ENCODE measurements at regions not wholly inside any gene's neighbourhood (a gene's known extent, or its start where the extent isn't known, plus 50 kb on each side); places are given as distances from the start of the nearest gene placed in this dataset.

- Histone ChIP-seq H2AFZ (ENCODE audit: low read length) (no peak overlapping the region), H3K27me3 (ENCODE audit: control insufficient read depth in 1 of 2, insufficient read depth in 2 of 2, low read length in 2 of 2) (no peaks in the 10 kb centered on the region), H3K9me3 (ENCODE audit: low read length) (no peaks in the 10 kb centered on the region), H3K27ac (ENCODE audit: extremely low read length, insufficient read depth, low read length) (no peak overlapping the region), H3K4me1 (ENCODE audit: insufficient read depth, low read length) (no peaks in the 10 kb centered on the region), H3K4me2 (ENCODE audit: low read depth, low read length) (no peak overlapping the region), H4K20me1 (ENCODE audit: insufficient read depth, low read length) (no peaks in the 10 kb centered on the region), H3K36me3 (replicated peaks in 1 of 2; ENCODE audit: control insufficient read depth in 1 of 2, insufficient read depth in 2 of 2, low read length in 2 of 2) (no peaks in the 10 kb centered on the region), H3K79me2 (ENCODE audit: insufficient read depth, low read length) (no peaks in the 10 kb centered on the region), H3K9ac (ENCODE audit: insufficient read depth, low read depth, low read length) (no peak overlapping the region), H3K4me3 (replicated peaks in 1 of 3; ENCODE audit: insufficient read depth in 1 of 3, low read depth in 2 of 3, low read length in 3 of 3) (no peak overlapping the region)
- POLR2A ChIA-PET: no interaction called here
- ATAC-seq (no peak), FAIRE-seq (no peak), DNase-seq (ENCODE audit: low spot score) (no peak)
- in situ Hi-C loops (cut with HindIII; ENCODE audit: extremely low pct_ligation_motif_present, low pct_unique_long_range_greater_than_20kb) (no loop called here), intact Hi-C loops (cut with micrococcal nuclease; ENCODE audit: unreplicated experiment) (no loop called here)
- no TSS peak for BruUV-seq (replicated peaks)
- 0% methylated on average over 1 of the region's 1 CpG for WGBS (ENCODE audit: low lambda C conversion rate)
- CTCF ChIA-PET (ENCODE audit: low intra/inter-chr PET ratio, low total read pairs): no interaction called here
- no peak for TF ChIP-seq TEAD3 (CRISPR knock-in tag; optimal IDR thresholded peaks at IDR 0.05; ENCODE audit: borderline replicate concordance)
- TF ChIP-seq KDM6A (CRISPR knock-in tag; IDR thresholded peaks at IDR 0.05; ENCODE audit: low read depth): no peak
- no peak for TF ChIP-seq ZNF383 (CRISPR knock-in tag; IDR thresholded peaks at IDR 0.05; ENCODE audit: borderline replicate concordance)
- no peak for TF ChIP-seq ZNF329 (CRISPR knock-in tag; IDR thresholded peaks at IDR 0.05; ENCODE audit: low read depth)
- TF ChIP-seq DBP (CRISPR knock-in tag; IDR thresholded peaks at IDR 0.05; ENCODE audit: not compliant biosample characterization): no peak
- TF ChIP-seq ZNF33B (CRISPR knock-in tag; IDR thresholded peaks at IDR 0.05): no peak
- TF ChIP-seq SETDB1 (CRISPR knock-in tag; IDR thresholded peaks at IDR 0.05; ENCODE audit: borderline replicate concordance): no peak
- no peak for TF ChIP-seq THRA (CRISPR knock-in tag; IDR thresholded peaks at IDR 0.05; ENCODE audit: borderline replicate concordance)
- no peak for TF ChIP-seq REST (IDR thresholded peaks at IDR 0.05; ENCODE audit: borderline replicate concordance in 1 of 2, low read depth in 1 of 2, low read length in 2 of 2)
- TF ChIP-seq TCF7 (IDR thresholded peaks at IDR 0.05; ENCODE audit: low read depth): no peak
- TF ChIP-seq ZNF772 (CRISPR knock-in tag; IDR thresholded peaks at IDR 0.05): no peak
- no peak for TF ChIP-seq MYNN (CRISPR knock-in tag; IDR thresholded peaks at IDR 0.05; ENCODE audit: low read depth)
- TF ChIP-seq ZNF790 (CRISPR knock-in tag; IDR thresholded peaks at IDR 0.05; ENCODE audit: borderline replicate concordance): no peak
- no peak for TF ChIP-seq THAP8 (CRISPR knock-in tag; IDR thresholded peaks at IDR 0.05; ENCODE audit: borderline replicate concordance)
- no peak for TF ChIP-seq CENPT (CRISPR knock-in tag; IDR thresholded peaks at IDR 0.05; ENCODE audit: low read depth)
- no peak for TF ChIP-seq ZFP36L1 (CRISPR knock-in tag; IDR thresholded peaks at IDR 0.05)
- no peak for TF ChIP-seq MIER2 (CRISPR knock-in tag; IDR thresholded peaks at IDR 0.05)
Observed at GRCh38 chr9:81183761-81184160, 505.6 kb downstream of the TLE1 start.
